Right hindlimb (tissue), 1 donor: ENCODE measurements at regions not wholly inside any gene's neighbourhood (a gene's known extent, or its start where the extent isn't known, plus 50 kb on each side); places are given as distances from the start of the nearest gene placed in this dataset.
"Not testable (repeated sequence)": the region's sequence is repeated elsewhere in the genome, so short reads cannot be mapped to it uniquely, and the experiment has no call there.

Experiments
- DNase-seq: peaks from one replicate; pipeline ENCODE4 v3.0.0-alpha.2; 2018

DNA sequence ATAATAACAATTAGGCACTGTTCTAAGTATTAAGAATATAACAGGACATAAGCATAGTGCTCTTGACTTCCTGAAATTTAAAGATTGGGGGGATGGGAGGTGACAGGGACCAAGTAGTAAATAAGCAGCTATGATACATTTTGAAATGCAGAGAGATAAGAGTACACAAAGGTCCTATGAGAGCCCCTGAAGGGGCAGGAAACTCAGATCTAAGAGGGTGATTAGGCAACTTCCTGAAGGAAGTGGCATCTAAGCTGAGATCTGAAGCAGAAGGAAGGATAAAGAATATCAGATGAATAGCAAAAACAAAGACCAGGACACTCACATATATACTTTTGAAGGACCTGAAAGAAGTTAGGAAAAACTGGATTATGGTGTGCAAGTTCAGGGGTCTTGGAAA, 415.2 kb upstream of the FRG2C start:
- no peak for DNase-seq

DNA sequence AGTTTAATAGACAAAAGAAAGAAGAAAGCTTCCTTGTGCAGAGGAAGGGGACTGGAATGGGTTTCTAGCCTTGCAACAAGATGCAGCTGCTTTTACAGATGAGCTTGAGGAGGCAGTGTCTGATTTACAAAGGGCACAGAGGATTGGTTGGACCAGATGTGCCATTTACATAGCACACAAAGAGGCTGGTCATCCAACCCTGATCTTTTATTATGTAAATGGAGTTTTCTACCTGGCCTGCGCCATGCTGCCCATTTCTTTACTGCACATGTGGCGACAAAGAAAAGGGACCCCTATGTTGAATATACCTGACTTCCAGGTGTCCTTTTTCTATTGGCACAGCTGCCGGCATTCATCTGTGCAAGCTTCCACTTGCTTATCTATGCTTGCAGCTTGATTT, 409.4 kb upstream of the FRG2C start:
- no peak for DNase-seq

DNA sequence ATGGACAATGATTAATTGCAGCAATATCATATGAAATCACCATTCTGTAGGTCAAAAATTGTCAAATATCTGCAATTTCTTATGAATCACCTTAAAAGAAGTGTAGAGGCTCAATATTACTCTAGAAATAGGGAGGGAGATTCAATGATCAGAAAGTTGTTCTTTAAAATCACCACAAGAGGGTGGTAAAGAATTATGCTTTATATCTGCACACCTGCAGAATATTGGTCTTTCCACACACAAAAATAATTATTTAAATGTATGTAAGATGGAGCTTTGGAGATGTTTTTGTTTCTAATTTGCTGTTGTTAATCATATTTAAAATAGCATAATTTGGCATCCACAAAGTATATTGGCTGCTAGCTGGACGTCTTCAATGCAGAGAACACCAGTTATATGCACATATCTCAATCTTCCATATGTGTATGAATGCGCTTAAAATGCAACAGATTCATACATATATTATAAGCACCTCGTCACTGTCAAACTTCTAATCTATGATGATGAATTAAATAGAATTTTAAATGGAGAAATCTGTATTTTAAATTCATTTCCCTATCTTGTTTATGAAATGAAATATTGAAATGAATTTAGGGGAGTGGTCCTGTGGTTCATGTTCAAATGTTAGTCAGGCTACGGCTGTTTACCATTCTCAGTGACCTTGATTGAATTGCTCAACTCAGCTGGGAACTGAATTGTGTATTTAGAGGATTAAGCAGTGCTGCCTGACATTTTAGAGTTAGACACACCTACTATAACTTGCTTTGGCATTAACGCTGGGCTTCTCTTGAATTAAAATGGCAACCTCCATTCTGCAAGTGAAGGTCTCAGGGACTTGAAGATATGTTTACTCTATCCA, 405.1 kb upstream of the FRG2C start:
- not testable (repeated sequence) for DNase-seq

DNA sequence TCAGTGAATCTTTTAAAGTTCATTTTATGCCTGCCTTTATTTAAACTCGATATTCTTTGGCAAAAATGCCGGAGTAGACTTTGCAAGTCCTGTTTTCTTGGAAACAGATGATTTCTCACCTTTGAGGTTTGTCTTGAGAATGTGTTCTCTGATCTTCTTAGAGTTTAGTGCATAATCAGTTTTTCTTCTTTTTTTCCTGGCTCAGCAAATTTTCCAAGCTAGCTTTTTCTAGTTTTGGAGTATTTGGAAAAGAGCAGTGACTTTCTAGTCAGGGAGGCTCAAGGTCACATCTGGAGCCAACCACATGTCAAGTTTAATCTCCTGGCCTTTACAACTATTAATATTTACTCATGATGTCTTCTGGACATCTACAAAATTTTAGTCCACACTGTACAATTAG, 403.2 kb upstream of the FRG2C start:
- DNase-seq: not testable (repeated sequence)

DNA sequence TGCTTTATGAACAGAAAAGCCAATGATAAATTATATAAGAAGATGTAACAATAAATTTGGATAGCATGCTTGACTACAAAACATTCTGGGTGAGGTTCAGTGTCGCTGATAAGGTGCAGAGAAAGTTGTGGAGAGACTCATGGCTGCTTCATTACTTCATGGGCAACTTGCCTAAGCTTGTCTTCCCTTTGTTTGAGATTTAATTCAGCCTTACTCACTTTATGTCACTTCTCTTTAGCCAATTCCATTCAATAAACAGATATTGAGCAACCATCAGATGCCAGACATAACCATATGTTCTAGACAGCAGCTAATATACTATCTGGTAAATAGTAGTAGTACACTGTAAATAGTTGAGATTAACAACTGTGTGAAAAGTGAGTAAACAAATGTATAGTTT, 401.5 kb upstream of the FRG2C start:
- DNase-seq: no peak

DNA sequence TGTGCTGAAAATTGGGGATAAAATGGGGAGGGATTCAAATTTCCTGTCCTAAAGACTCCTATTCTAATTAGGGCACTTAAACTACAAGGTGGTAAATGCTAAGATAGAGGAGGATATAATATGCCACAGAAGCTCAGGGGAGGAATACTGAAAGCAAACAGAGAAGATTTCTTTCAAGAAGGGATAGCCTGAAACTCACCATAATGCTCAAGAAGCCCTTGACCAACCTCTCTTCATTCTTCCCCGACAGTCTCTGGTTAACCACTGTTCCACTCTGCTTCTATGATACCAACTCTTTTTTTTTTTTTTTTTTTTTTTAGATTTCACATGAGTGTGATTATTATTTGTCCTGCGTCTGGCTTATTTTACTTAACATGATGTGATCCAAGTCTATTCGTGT, 398.2 kb upstream of the FRG2C start:
- no peak for DNase-seq

DNA sequence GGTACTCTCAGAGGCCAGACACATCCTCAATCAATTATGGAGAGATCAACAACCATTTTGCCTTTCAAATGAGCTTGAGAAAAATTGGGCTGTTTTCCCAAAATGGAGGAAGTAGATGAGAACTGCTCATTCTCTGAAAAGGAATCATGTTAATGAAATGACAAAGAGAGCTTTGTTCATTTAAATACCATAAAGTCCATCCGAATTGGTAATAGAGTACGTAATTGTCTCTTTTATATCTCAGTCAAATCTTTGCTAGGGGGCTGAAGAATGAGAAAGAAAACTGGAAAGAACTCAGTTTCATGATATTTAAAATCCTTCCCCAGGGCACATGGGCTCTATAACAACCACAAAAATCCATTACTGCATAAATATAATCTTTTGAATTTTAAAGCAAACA, 395.6 kb upstream of the FRG2C start:
- DNase-seq: not testable (repeated sequence)

DNA sequence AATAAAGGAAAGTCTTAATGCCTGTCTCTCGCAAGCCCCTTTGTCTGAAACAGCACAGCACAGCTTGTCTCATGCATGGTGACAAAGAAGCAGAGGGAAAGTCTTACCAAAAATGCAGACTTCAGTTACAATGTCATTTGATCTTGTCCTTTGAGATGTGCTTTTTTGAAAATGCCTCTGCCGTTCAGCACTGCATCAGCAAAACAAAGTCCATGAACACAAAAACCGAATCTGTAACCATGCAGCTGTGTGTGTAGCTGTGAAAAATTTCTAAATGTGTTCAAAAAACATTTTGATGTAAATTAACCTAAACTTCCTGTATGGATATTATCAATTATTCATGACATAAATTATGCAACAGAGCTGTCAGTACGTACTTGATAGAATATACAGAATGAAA, 391.9 kb upstream of the FRG2C start:
- DNase-seq: not testable (repeated sequence)

DNA sequence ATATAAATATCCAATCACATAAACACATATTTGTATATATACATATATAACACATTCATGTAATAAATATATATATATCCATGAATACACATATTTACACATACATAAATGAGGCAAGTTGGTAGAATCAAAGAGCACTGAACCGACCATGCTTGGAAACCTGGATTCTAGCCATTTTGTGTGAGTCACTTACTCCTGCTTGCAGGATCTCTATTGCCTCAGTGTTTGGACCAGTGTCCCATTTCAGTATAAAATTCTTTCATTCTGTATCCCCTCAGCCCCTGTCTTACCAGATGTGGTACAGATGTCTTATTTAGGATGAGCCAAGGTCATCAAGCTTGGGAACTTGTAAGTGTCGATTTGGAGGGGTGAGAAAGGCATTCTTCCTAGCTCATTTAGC, 391.4 kb upstream of the FRG2C start:
- DNase-seq: peak; percentile 18

DNA sequence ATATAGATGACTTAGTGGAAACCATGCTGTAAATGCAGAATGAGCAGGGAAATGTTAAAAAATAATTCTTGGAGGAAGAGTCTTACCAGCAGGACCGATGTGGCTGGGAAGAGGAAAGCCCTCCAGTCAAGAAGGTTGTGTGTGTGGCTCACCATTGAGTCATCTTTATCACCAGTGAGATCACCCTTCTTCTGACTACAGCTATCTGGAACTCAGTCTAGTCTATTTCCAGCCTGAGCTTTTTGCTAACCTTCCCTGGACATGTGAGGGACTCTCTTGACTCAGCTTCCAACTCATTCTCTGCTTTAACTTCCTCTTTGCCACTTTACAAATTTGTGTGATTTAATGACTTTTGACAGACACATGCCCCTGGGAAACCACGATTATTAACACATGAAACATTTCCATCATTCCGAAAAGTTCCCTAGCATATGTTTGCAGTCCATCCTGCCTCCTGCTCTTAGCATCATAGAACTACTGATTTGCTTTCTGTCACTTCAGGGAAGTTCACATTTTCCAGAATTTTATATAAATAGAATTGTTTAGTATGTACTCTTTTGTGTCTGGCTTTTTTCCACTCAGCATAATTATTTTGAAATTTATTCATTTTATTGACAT, 378.5 kb upstream of the FRG2C start:
- not testable (repeated sequence) for DNase-seq

DNA sequence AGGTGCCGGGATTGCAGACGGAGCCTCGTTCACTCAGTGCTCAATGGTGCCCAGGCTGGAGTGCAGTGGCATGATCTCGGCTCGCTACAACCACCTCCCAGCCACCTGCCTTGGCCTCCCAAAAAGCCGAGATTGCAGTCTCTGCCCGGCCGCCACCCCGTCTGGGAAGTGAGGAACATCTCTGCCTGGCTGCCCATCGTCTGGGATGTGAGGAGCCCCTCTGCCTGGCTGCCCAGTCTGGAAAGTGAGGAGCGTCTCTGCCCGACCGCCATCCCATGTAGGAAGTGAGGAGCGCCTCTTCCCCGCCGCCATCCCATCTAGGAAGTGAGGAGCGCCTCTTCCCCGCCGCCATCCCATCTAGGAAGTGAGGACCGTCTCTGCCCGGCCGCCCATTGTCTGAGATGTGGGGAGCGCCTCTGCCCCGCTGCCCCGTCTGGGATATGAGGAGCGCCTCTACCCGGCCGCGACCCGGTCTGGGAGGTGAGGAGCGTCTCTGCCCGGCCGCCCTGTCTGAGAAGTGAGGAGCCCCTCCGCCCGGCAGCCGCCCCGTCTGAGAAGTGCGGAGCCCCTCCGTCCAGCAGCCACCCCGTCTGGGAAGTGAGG, 375.1 kb upstream of the FRG2C start:
- not testable (repeated sequence) for DNase-seq

DNA sequence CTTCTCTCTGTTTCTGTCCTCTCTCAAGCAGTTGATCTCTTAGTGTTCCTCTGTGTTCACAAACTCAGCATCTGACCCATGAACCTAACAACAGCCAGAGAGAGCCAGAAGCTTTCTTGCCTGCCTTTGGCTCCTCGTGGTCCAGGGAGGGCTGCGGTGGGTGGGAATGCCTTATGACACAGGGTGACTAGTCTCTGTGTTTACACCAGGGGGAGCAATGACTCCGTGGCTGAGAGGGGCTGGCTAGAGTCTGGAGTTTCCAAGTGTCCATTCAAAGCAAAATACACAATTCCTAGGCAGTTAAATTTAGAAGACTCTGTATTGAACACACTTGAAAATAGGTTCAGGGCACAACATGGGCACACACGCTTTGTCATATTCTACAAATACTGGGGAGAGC, 370.0 kb upstream of the FRG2C start:
- DNase-seq: peak; percentile 68

DNA sequence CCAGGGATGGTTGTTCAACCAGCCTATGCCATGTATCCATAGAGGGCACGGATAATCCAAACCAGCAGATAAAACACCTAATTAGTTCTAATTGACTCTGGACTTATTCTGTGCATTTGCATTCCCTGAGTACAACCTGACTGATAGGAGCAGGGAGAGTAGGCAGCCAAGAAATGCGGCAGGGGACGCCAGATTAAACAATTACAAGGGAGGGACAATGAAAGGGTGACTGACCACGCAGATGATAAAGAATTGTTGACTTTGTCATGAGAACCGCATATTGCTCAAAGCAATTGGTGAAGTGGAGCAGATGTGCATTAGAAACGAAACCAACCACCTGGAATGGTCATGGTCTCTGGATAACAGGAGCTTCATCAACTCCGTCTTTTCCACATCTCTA, 369.1 kb upstream of the FRG2C start:
- DNase-seq: no peak

DNA sequence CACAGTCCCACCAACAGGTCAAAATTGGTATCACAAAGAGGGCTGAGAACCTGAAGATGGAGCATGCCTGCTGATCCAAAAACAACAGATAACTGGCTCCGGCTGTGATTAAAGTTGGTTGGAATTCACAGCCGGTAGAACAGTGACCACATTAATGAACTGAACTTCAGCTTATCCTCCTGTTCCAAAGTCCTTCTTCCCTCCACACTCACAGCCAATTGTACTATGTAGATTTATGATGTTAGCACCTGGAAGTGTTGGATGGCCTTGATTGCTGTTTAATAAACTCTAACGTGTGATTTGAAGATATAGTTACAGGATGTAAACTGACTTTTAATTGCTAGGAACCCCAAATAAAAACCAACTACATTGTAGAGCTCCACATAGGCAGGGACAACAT, 367.3 kb upstream of the FRG2C start:
- DNase-seq: no peak

DNA sequence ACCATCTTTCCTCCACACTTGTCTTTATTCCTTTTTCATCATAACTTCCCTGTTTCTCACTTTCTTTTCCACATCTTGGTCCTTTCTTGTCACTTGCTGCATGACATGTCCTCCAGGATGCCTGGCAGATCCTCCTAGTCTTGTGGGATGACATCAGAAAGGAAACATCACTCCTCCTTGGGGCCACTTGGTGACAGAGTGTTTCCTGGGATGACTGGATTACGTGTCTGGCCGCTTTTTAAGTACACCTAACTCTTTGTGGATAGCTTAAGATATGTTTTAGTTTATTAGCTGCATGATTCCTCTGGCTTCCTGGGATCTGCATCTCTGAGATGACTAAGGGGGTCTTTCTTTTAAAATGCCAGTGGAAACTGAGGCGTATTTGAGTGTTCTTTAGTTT, 363.5 kb upstream of the FRG2C start:
- no peak for DNase-seq

DNA sequence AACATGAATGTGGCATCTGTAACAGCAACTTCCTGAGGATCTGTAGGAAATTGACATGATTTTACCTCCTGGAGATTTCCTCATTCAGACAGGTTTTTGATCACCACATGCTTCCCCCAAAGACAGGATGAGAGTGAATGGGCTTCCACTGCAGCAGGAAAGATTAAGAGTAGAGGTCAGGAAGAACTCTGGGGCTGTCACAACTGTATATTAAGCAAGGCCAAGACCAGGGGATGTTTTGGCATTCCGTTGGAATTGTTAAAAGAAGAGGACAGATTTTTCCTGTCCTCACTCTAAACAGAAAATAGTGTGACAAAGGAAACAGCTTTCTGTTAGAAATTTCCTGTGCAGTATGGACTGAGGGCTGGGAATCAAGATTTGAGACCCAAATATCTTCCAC, 363.1 kb upstream of the FRG2C start:
- not testable (repeated sequence) for DNase-seq

DNA sequence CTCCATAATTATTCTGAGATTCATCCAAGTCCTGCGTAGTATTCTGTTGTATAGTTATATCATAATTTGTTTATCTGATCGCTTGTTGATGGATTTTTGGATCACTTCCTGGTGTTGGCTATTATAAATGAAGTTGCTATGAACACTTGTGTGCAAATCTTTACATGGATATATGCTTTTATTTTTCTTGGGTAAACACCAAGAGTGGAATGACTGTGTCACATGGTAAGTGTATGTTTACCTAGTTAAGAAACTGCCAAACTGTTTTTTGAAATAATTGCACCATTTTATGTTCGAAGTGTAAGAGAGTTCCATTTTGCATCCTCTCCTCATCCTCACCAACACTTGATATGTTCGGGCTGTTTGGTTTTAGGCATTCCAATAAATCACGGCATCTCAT, 360.4 kb upstream of the FRG2C start:
- no peak for DNase-seq

DNA sequence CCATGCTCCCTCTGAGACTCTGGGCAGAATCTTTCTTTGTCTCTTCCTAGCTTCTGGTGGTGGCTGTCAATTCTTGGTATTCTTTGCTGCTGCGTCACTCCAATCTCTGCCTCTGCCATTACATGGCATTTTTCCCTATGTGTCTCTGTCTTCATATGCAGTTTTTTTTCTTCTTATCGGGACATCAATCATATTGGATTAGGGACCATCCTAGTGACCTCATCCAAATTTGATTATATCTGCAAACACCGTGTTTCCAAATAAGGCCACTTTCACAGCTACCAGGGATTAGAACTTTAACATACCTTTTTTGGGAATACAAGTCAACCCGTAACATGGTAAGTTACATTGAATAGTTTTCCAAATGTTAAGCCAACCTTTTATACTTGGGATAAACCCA, 358.2 kb upstream of the FRG2C start:
- no peak for DNase-seq

DNA sequence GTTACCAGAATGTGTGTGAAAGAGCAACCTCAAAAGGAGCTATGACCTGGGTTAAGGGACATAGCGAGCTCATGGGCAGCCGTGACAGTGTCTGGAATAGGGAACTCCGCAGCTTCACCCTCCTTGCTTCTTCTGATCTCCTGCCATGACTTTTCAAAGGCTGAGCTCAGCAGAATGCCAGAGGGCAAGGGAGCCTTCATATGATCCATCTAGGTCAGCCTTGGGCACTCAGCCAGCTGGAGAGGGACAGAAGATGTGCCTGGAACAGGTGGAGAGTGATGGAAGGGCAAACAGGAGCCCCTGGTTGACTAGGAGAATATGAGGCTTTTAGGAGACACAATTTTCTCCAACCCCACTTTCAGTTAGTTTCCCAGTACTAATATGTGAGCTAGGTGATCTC, 352.8 kb upstream of the FRG2C start:
- DNase-seq: not testable (repeated sequence)

DNA sequence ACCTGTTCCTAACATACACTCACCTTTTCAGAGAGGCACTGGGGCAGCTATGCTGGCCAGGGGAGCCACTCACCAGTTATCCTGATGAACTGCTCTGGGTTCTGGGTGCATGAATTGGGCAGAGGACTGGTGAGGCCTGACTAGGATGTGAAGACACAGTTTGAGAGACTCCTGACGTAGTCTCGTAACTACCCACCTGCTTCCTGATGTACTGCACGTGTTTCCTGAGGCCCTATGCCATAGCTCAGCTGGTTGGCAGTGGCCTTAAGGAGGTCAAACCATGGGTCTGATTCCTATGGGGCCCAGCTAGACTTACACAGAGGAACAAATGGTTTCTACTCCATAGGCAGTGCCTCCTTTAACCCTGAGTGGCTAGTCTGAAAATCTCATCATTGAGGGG, 351.7 kb upstream of the FRG2C start:
- not testable (repeated sequence) for DNase-seq

DNA sequence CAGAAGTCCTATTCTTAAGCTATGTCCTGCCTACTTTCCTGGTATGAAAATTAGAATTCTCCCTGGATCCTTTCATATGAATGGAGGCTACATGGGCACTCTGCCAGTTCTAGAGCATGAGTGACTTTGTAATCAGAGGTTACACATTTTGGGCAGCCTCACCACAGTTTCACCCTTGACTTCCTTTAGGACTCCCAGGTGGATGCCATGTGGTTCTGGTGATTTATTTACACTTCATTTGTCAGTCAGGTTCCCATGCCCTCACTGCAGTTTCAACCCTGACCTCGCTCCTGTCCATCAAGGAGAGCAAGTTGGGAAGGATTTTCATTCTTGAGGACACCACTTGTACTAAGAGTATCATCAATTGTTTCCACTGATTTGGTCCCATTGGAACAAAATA, 344.4 kb upstream of the FRG2C start:
- not testable (repeated sequence) for DNase-seq

DNA sequence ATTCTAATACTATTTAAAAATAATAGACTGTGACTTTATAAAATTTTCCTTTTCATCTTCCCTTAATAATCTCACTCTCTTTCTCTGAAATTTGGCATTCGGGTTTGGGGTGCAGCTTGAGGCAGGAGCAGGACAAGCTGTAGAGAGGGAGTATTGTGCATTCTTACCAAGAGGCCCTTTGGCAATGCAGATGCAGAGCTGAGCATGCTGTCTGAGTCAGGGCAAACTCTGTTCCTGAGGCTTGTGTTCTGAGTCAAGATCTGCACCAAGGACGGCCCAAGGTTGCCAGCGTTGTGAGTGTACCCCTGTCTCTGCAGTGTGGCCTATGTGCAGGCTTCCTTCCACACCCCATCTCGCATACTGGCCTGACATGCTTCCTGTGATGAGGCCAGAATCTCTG, 343.8 kb upstream of the FRG2C start:
- DNase-seq: no peak

DNA sequence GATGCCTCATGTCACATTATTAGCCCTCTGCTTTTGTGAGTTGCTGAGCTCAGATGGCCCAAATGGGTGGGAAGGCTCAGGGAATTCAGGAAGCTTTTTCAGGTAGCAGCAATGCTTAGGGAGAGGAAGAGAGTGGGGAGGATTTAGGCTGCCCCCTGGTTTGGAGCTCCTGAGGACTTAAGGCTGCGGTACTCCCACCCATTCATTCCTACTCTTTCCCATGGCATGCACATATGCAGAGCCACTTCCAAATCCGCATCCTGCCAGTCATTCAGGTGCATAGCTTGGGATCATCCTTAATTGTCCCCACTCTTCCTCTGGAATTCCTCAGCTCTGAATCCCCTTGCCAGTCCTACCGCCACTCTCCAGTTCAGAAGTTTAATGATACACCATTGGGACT, 343.1 kb upstream of the FRG2C start:
- DNase-seq: no peak

DNA sequence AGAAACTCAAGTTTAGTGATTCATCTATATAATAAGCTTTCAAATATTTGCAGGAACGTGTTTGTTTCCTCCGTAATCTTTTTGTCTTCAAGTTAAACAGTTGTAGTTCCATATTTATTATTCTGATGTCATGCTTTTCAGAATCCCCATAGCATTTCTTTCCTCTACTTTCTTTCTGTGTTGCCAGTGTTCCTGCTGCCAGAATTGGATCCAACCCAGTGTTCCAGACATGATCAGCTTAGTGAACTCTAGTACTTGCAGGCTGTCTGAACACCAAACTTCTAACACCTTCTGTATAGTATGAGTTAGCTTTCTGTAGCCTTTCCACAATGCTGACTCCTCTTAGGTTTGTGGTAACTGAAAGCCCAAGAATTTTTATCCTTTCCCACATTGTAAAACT, 340.2 kb upstream of the FRG2C start:
- DNase-seq: not testable (repeated sequence)
